ENCODE measurements at regions not wholly inside any gene's neighbourhood (a gene's known extent, or its start where the extent isn't known, plus 50 kb on each side); places are given as distances from the start of the nearest gene placed in this dataset. TPM values are rescaled to one million over a fixed set of nuclear protein-coding genes. Genes with fewer than 3 reads are reported as not detected.

Small RNA genes lying in the stretch of these regions (small RNA-seq; reads per million reads assigned to genes)
- gene AL451105.1 (ENCODE audit: low replicate concordance) = not detected

Data from tongue (tissue), 1 donor.